ENCODE measurements at regions not wholly inside any gene's neighbourhood (a gene's known extent, or its start where the extent isn't known, plus 50 kb on each side); places are given as distances from the start of the nearest gene placed in this dataset.

DNA sequence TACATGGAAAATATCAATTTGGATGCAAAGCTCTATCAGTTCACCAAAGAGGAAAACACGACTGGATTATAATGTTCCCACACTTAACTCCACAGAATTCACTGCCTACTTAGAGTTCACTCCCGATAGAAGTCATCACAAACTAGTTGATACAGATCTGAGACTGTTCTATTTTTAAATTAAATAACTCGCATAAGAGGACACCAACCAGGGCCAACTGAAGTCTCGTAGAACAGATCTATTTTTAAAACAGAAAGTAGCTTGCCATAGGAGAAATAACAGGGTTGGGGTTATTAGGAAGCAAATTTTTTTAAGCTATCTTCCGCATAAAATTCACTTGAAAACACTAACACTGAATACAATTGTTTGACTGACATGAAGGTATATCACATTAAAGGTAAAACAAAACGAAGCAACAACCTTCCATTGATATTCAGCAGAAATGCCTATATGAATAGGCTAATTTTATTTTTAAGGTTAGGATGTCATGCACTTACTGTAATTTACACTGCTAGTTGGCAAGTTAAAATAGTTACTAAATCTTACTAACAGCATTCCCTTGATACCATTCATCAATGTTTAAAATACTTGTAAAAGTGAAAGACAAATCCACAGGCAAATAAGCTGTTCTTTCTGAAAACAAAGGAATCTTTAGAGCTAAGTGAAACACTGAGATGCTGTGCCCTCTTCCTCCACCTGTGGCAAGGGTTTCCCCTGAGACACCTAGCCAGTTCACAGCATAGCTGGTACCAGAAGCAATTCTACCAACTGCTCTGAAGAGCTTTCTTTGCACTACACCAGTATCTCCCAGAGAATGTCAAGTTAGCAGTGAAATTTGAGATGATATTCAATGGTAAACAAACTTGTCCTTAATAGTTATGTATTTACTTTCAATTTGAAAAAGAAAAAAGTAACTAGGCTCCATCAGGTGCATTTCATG lies 186.7 kb upstream of the ANK3 start:
- Histone ChIP-seq H3K36me3 (ENCODE audit: insufficient read depth, low read length) (no peaks in the 10 kb centered on the region), H3K27ac (ENCODE audit: low read depth, low read length, poor library complexity, severe bottlenecking) (no peak overlapping the region), H3K9me3 (ENCODE audit: low read length) (no peaks in the 10 kb centered on the region), H3K9me2 (ENCODE audit: low read depth, low read length) (no peaks in the 10 kb centered on the region), H3K4me3 (ENCODE audit: low read depth, low read length, poor library complexity, severe bottlenecking) (no peak overlapping the region), H3F3A (ENCODE audit: insufficient read depth, low read length) (no peaks in the 10 kb centered on the region), H3K79me2 (ENCODE audit: insufficient read depth, low read length) (no peaks in the 10 kb centered on the region), H3K4me1 (ENCODE audit: insufficient read depth, low read length, severe bottlenecking) (no peaks in the 10 kb centered on the region), H3K9ac (ENCODE audit: low read length) (no peak overlapping the region), H4K20me1 (ENCODE audit: insufficient read depth, low read length) (no peaks in the 10 kb centered on the region), H3K4me2 (ENCODE audit: low read length) (no peak overlapping the region), H2AFZ (ENCODE audit: low read length) (no peak overlapping the region), H3K27me3 (ENCODE audit: insufficient read depth, low read length) (no peaks in the 10 kb centered on the region)
- no peak for TF ChIP-seq EZH2 (IDR thresholded peaks at IDR 0.05; ENCODE audit: borderline replicate concordance, low read length)
- TF ChIP-seq, protein P1, sequence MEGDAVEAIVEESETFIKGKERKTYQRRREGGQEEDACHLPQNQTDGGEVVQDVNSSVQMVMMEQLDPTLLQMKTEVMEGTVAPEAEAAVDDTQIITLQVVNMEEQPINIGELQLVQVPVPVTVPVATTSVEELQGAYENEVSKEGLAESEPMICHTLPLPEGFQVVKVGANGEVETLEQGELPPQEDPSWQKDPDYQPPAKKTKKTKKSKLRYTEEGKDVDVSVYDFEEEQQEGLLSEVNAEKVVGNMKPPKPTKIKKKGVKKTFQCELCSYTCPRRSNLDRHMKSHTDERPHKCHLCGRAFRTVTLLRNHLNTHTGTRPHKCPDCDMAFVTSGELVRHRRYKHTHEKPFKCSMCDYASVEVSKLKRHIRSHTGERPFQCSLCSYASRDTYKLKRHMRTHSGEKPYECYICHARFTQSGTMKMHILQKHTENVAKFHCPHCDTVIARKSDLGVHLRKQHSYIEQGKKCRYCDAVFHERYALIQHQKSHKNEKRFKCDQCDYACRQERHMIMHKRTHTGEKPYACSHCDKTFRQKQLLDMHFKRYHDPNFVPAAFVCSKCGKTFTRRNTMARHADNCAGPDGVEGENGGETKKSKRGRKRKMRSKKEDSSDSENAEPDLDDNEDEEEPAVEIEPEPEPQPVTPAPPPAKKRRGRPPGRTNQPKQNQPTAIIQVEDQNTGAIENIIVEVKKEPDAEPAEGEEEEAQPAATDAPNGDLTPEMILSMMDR (IDR thresholded peaks at IDR 0.05; ENCODE audit: low read length), result no peak

DNA sequence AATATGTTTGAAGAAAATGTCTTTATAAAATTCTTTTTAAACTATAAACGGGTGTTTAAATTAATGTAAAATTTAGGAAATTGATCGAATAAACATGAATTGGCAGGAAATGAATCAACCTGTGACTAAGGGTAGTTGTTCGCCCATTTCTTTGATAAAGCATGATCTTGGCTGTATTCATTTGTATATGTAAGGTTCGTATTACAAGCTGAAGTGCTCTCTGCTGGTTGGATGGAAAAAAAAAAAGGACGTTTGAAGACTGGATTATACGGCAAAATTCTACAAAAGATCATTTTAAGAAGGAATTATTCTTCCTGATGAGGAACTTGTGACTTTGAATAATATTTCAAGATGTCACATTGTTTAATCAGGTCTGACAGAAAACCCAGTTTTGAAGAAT lies 185.4 kb upstream of the ANK3 start:
- Histone ChIP-seq H4K20me1 (ENCODE audit: insufficient read depth, low read length) (no peaks in the 10 kb centered on the region), H3K9me3 (ENCODE audit: low read length) (no peaks in the 10 kb centered on the region), H3K27ac (ENCODE audit: low read depth, low read length, poor library complexity, severe bottlenecking) (no peak overlapping the region), H3K27me3 (ENCODE audit: insufficient read depth, low read length) (no peaks in the 10 kb centered on the region), H3K9me2 (ENCODE audit: low read depth, low read length) (no peaks in the 10 kb centered on the region), H3K4me1 (ENCODE audit: insufficient read depth, low read length, severe bottlenecking) (no peaks in the 10 kb centered on the region), H2AFZ (ENCODE audit: low read length) (no peak overlapping the region), H3K4me2 (ENCODE audit: low read length) (no peak overlapping the region), H3K79me2 (ENCODE audit: insufficient read depth, low read length) (no peaks in the 10 kb centered on the region), H3K9ac (ENCODE audit: low read length) (no peak overlapping the region), H3K4me3 (ENCODE audit: low read depth, low read length, poor library complexity, severe bottlenecking) (no peak overlapping the region), H3F3A (ENCODE audit: insufficient read depth, low read length) (no peaks in the 10 kb centered on the region), H3K36me3 (ENCODE audit: insufficient read depth, low read length) (no peaks in the 10 kb centered on the region)
- TF ChIP-seq, protein P1 (IDR thresholded peaks at IDR 0.05; ENCODE audit: low read length), result no peak

DNA sequence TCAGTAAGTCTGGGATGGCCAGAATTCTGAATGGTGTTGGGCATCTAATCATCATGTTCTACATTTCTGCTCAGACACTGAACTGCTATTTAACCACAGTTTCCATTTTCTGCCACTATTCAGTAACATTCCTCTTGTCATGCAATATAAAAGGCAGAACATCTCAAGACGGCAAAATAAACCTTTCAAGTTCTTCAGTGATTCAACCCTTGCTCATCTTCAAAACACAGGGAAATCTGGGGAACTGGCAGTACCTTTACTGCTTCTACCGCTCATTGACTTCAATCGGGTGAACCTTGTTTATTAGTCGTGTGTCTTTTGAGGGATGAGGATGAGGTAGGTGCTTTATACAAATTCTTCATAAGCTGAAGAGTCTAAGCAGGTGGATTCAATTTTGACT lies 184.7 kb upstream of the ANK3 start:
- Histone ChIP-seq H3F3A (ENCODE audit: insufficient read depth, low read length) (no peaks in the 10 kb centered on the region), H2AFZ (ENCODE audit: low read length) (no peak overlapping the region), H3K9me3 (ENCODE audit: low read length) (no peaks in the 10 kb centered on the region), H3K79me2 (ENCODE audit: insufficient read depth, low read length) (no peaks in the 10 kb centered on the region), H3K4me2 (ENCODE audit: low read length) (no peak overlapping the region), H3K9ac (ENCODE audit: low read length) (no peak overlapping the region), H3K36me3 (ENCODE audit: insufficient read depth, low read length) (no peaks in the 10 kb centered on the region), H3K27ac (ENCODE audit: low read depth, low read length, poor library complexity, severe bottlenecking) (no peak overlapping the region), H3K4me1 (ENCODE audit: insufficient read depth, low read length, severe bottlenecking) (no peaks in the 10 kb centered on the region), H3K4me3 (ENCODE audit: low read depth, low read length, poor library complexity, severe bottlenecking) (no peak overlapping the region), H4K20me1 (ENCODE audit: insufficient read depth, low read length) (no peaks in the 10 kb centered on the region), H3K9me2 (ENCODE audit: low read depth, low read length) (no peaks in the 10 kb centered on the region), H3K27me3 (ENCODE audit: insufficient read depth, low read length) (no peaks in the 10 kb centered on the region)
- TF ChIP-seq, protein P1 (IDR thresholded peaks at IDR 0.05; ENCODE audit: low read length), result no peak
- no peak for TF ChIP-seq EZH2 (IDR thresholded peaks at IDR 0.05; ENCODE audit: borderline replicate concordance, low read length)
